Epidermal melanocyte (primary cell): ENCODE measurements at regions not wholly inside any gene's neighbourhood (a gene's known extent, or its start where the extent isn't known, plus 50 kb on each side); places are given as distances from the start of the nearest gene placed in this dataset.
"Not testable (repeated sequence)": the region's sequence is repeated elsewhere in the genome, so short reads cannot be mapped to it uniquely, and the experiment has no call there.

ENCODE experiments used
- DNase-seq: peaks from one replicate; pipeline ENCODE4 v3.0.0; 2011; ENCODE audit warnings: low spot score; ENCODE audit not compliant: insufficient read length

- DNase-seq, result no peak
Measured at GRCh38 chr3:103963599-103963998, 1403.1 kb upstream of the ALCAM start.

DNA sequence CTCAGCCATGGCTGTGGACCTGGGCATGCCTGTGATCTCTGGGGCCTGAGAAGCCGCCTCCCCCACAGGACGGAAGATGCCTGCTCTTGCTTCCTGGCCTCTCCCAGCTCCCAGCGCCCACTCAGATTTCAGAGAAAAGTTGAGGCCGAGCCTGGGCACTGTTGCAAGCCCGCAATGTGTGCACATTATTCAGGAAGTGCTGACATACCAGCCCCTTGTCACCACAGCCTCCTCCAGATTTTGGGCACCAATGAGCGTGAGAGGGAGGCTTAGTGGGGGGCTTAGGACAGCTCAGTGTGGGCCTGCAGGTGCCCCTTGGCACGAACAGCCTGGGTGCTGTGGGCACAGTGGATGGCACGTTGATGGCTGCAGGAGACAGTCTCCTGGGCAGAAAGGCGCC is 1400.9 kb upstream of the ALCAM start:
- DNase-seq, result no peak

DNA sequence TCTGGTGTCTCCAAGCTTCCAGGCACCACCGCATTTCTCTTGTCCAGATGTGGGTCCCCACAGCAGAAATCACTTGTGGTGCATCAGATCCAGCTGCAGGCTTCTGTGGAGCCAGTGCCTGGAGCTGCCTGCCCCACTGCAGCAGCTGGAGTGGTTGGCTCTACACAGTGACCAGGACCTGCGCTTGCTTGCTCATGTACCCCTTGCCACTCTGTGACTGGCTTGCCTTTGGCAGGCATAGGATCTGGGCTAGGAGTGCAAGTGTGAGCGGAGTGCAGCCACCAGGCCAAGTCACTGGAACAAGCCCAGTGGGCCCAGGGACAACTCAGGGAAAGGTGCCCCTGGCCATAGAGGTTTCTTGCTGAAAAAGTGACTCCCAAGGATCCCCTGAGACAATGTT is 1400.0 kb upstream of the ALCAM start:
- DNase-seq, result no peak

GRCh38 chr3:103968131-103968530 is 1398.6 kb upstream of the ALCAM start:
- no peak for DNase-seq

- no peak for DNase-seq
Measured at GRCh38 chr3:103968751-103969150, 1398.0 kb upstream of the ALCAM start.

GRCh38 chr3:103976931-103977339 is 1389.8 kb upstream of the ALCAM start:
- DNase-seq, result no peak

GRCh38 chr3:103977417-103977816 is 1389.3 kb upstream of the ALCAM start:
- no peak for DNase-seq

- DNase-seq, result no peak
Measured at GRCh38 chr3:103991461-103992115, 1375.1 kb upstream of the ALCAM start.

DNA sequence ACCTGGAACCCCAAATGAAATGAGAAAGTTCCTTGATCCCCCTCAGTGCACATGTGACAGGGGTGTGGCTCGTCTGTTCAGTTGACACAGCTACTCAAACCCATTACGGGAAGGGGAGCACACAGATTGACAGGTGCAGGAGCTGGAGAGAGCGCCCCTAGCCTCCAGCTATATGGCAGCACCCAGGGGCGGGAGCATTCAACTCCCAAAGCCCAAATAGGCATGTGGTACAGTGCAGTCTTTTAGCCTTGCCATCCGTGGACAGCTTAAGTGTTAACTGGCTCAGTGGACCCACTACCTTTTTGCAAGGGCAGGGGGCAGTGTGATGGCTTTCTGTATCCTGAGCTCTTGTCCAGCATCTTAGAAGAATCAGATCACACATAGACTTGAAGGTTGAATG is 1374.2 kb upstream of the ALCAM start:
- no peak for DNase-seq

DNA sequence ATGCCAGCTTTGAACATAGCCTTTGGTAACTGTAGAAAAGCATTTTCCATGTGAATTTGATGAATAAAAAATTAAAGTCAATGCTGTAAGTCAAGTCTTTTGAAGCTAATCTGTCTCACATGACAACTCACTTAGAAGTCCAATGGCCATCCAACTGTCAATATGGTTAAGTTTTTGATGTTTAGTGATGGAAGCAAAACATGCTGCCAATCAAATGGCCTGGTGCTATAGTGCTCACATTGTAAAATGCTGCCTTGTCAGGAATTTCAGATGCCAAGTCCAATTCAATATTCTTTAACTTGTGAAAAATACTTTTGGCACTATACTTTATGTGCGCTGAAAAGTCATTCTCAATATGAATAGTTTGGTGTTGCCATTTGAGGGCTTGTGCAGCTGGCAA is 1361.8 kb upstream of the ALCAM start:
- no peak for DNase-seq

- DNase-seq, result no peak
Measured at GRCh38 chr3:104005815-104006214, 1360.9 kb upstream of the ALCAM start.

- DNase-seq, result no peak
Measured at GRCh38 chr3:104018541-104018940, 1348.2 kb upstream of the ALCAM start.

DNA sequence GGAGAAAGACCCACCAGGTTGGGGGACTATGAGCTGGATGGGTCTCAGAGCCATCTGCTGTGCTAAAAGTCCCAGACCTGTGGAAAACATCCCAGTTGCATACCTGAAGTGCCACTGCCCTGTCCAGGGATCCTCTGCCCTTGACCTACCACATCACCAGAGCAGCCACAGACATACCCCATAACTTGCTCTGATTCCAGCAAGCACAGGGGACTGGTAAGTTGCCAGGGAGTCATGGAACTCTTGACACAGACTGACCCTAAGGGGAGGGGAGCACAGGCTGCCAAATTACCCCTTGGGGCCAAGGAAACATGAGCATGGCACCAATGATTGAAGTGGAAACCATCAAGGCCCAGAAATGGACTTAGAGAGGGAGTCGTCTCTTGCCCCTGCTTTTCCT is 1335.1 kb upstream of the ALCAM start:
- no peak for DNase-seq

DNA sequence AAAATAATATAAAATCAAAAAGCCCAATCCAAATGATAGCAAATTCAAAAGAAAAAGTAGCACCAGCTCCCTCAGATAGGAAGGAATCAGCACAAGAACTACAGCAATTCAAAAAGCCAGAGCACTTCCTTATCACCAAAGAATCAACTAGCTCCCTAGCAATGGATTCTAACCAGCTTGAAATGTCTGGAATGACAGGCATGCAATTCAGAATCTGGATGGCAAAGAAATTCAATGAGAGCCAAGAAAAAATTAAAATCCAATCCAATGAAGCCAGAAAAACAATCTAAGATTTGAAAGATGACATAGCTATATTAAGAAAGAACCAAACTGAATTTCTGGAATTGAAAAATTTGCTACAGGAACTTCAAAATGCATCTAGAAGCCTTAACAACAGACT is 1334.4 kb upstream of the ALCAM start:
- DNase-seq, result no peak

DNA sequence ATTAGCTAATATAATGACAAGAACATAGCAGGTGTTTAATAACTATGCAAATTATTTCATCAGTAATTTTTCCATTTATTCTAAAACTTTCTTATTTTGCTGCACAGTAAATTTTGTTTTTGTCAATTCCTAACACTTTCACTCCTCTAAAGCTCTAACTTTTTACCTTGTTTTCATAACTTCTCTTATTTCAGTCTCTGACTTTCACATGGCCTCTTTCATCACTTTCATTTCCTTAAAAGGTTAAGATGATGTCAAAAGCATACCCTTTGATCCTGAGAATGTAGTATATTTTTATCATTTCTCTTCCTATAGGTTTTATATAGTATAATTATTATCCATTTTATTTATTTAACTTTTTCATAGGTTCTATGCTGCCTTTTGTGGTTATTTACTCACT is 1325.8 kb upstream of the ALCAM start:
- DNase-seq, result no peak

- DNase-seq, result not testable (repeated sequence)
Measured at GRCh38 chr3:104043001-104043543, 1323.6 kb upstream of the ALCAM start.

- DNase-seq, result no peak
Measured at GRCh38 chr3:104044002-104044401, 1322.7 kb upstream of the ALCAM start.

GRCh38 chr3:104066658-104067057 is 1300.1 kb upstream of the ALCAM start:
- no peak for DNase-seq

- DNase-seq, result no peak
Measured at GRCh38 chr3:104069114-104069513, 1297.6 kb upstream of the ALCAM start.

GRCh38 chr3:104070906-104071305 is 1295.8 kb upstream of the ALCAM start:
- DNase-seq, result no peak

DNA sequence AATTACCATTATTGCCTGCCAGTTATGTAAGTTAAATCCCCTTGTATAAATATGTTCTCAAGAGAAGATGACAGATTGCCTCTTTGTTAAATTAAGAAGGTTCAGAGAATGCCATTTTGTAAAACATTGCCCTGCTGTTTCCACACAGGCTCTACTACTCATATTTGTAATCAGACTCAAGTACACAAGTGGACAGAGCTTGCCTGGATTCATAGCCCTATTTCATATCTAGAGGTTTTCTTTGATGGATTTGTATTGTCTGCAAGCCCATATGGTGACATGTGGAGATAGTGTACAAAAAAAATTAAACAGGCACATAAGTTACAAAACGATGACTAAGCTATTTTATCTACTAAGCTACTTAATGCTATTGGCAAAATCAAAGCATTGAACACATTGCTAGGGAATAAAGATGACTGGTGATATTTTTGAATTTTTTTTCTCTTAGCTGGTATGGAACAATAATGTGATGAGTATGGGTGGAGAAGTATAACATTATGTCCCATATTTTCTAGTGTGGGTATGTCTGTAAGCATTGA is 1286.6 kb upstream of the ALCAM start:
- DNase-seq, result no peak

DNA sequence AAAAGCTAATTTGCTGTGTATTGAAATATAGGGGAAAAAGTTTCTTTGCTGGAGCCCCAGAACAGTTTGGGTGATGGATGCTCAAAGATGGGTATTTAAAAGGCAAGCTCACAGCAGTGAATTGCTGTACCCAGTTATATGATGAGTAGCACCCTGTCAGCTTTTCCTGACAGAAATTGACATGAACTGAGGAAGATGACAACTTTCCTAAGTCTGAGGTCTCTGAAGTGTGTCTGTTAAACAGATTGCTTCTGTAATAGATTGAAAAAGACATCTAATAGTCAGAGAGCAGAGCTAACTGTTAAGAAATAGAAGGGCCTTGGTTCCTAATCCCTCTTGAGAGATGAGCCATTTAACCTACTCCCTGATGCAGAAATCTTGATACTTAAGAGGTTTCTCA is 1278.0 kb upstream of the ALCAM start:
- DNase-seq, result no peak

- DNase-seq, result not testable (repeated sequence)
Measured at GRCh38 chr3:104089987-104090386, 1276.7 kb upstream of the ALCAM start.
